HCT116 (cell line): ENCODE measurements at regions not wholly inside any gene's neighbourhood (a gene's known extent, or its start where the extent isn't known, plus 50 kb on each side); places are given as distances from the start of the nearest gene placed in this dataset.

Source experiments
- CTCF ChIP-seq, 3 experiments: fragments of 200-600 bp in 1 of 3; sonication (generic) in 1 of 3; IDR thresholded peaks in 2 of 3; conservative IDR thresholded peaks in 1 of 3; 2 replicates each; pipeline ENCODE4 v1.5.1; 2012 to 2017; ENCODE audit warnings: low read depth in 2 of 3, low read length in 2 of 3, antibody characterized with exemption in 1 of 3, borderline replicate concordance in 1 of 3, control low read depth in 1 of 3, mild to moderate bottlenecking in 1 of 3, mixed read lengths in 1 of 3, mixed run types in 1 of 3, moderate library complexity in 1 of 3; ENCODE audit not compliant: insufficient read depth in 1 of 3
- SIN3A ChIP-seq: IDR thresholded peaks from 2 replicates; pipeline ENCODE4 v1.6.1; 2012; ENCODE audit warnings: low read depth
- TF ChIP-seq, protein P1 (sequence below): IDR thresholded peaks from 2 replicates; pipeline ENCODE4 v1.6.1; 2012

- no peak for TF ChIP-seq CTCF (IDR thresholded peaks at IDR 0.05 in 2 of 3, conservative IDR thresholded peaks at IDR 0.05 in 1 of 3; ENCODE audit: borderline replicate concordance in 1 of 3, insufficient read depth in 1 of 3, low read depth in 2 of 3, low read length in 2 of 3)
- TF ChIP-seq, protein P1, sequence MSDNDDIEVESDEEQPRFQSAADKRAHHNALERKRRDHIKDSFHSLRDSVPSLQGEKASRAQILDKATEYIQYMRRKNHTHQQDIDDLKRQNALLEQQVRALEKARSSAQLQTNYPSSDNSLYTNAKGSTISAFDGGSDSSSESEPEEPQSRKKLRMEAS: no peak
- no peak for TF ChIP-seq SIN3A
Measured at GRCh38 chr20:48195121-48195870, 410.0 kb upstream of the SULF2 start.
